ENCODE measurements at regions not wholly inside any gene's neighbourhood (a gene's known extent, or its start where the extent isn't known, plus 50 kb on each side); places are given as distances from the start of the nearest gene placed in this dataset.

DNA sequence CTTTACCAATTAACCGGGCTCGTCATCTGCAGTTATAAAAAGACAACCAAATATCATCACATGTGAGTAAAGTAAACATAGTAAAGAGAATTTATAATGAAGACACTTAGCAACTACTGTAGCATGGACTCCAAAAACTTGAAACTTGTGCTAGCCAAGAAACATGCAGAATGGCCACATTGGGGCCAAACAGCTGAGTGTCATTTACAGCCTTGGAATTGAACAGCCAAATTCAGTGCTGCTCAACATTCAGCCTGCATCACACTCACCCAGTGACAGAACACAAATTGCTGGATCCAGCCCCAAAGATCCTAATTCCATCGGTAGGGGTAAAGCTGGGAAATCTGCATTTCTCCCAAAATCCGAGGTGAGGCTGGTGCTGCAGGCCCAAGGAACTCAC, 224.8 kb upstream of the GYPC start:
- DNase-seq (ENCODE audit: low read depth): no peak
- no peak overlapping the region for H3K4me3 ChIP-seq (ENCODE audit: low read depth, low read length)
- TF ChIP-seq, protein P1, sequence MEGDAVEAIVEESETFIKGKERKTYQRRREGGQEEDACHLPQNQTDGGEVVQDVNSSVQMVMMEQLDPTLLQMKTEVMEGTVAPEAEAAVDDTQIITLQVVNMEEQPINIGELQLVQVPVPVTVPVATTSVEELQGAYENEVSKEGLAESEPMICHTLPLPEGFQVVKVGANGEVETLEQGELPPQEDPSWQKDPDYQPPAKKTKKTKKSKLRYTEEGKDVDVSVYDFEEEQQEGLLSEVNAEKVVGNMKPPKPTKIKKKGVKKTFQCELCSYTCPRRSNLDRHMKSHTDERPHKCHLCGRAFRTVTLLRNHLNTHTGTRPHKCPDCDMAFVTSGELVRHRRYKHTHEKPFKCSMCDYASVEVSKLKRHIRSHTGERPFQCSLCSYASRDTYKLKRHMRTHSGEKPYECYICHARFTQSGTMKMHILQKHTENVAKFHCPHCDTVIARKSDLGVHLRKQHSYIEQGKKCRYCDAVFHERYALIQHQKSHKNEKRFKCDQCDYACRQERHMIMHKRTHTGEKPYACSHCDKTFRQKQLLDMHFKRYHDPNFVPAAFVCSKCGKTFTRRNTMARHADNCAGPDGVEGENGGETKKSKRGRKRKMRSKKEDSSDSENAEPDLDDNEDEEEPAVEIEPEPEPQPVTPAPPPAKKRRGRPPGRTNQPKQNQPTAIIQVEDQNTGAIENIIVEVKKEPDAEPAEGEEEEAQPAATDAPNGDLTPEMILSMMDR (IDR thresholded peaks at IDR 0.05; ENCODE audit: control insufficient read depth, extremely low read depth, insufficient read depth): no peak

DNA sequence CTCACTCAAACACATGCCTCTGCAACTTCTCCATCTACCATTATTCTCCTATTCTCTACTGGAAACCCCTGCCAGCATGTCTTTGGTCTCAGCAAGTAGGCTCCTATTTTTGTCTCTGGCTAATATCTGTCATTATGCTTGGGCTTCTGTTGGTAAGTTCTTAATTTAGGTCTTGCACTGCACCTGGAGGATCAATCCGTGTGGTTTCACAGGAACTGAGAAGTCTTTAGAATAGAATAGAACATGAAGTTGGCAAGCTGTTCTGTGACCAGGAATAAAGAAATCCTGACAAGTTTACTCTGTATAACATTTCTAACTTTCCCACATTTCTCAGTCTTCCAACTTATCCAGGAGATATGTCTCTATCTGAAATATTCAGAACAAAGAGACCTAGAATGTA, 219.5 kb upstream of the GYPC start:
- H3K4me3 ChIP-seq (ENCODE audit: low read depth, low read length): no peak overlapping the region
- TF ChIP-seq, protein P1 (IDR thresholded peaks at IDR 0.05; ENCODE audit: control insufficient read depth, extremely low read depth, insufficient read depth): no peak
- DNase-seq (ENCODE audit: low read depth): no peak

DNA sequence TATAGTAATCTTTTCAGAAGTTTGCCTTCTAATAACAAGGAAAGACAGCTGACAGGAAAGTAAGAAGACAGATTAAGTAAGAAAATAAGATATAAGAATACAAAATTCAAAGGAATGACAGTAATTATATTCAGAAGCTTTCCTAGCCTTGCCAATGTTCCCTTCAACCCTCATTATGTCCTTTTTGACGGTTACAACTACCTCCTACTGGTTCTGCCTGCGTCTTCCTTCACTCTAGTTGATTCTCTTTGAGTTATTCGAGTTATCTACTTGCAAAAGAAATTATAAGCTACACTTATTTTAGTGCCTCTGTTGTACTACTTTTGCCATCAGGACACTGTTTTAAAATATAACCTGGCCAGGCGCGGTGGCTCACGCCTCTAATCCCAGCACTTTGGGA, 218.9 kb upstream of the GYPC start:
- no peak overlapping the region for H3K4me3 ChIP-seq (ENCODE audit: low read depth, low read length)
- DNase-seq (ENCODE audit: low read depth): no peak
- TF ChIP-seq, protein P1 (IDR thresholded peaks at IDR 0.05; ENCODE audit: control insufficient read depth, extremely low read depth, insufficient read depth): no peak

DNA sequence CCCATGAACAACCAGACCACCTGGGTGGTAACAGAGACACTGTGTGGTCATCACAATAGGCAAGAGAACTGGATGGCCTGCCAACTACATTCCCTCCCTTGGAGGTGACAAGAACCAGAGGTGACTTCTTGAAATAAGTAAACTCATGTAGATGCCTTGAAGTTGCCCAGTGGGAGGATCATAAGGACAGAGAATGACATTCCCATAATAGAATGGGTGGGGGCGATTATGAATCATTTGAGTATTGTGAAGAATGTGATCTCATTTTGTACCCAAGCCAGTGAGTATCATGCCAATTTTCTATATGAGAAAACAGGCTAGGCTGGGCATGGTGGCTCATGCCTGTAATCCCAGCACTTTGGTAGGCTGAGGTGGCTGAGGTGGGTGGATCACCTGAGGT, 211.4 kb upstream of the GYPC start:
- no peak overlapping the region for H3K4me3 ChIP-seq (ENCODE audit: low read depth, low read length)

DNA sequence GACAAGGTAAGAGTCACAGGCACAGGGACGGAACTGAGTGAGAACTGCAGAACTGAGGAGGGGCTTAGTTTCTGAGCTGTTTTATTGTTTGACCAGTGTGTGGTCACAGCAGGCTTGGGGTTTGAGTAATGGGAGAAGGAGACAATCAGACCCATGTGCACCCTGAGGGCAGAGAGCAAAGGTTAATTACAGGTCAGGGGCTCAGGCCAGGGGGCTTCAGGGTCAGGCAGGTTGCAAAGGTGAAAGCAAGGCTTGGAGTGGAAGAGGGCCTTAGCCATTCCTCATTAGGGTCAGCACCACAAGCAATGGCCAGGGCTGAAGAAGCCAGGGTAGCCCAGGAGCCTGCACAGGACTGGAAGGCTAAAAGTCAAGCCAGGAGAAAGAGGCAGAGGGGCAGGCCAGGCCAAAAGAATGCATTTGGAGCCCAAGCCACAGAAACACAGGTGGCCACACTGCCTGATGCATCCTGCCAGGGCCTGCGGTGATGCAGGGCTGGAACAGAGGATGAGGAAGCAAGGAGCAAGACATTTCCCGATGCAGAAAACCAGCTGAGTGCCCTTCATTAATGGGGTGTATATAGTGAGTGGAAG, 209.8 kb upstream of the GYPC start:
- no peak overlapping the region for H3K4me3 ChIP-seq (ENCODE audit: low read depth, low read length)
- DNase-seq (ENCODE audit: low read depth): no peak
- TF ChIP-seq, protein P1 (IDR thresholded peaks at IDR 0.05; ENCODE audit: control insufficient read depth, extremely low read depth, insufficient read depth): no peak

More for the DNA sequence above, 211.4 kb upstream of the GYPC start:
- DNase-seq (ENCODE audit: low read depth): no peak
- TF ChIP-seq, protein P1 (IDR thresholded peaks at IDR 0.05; ENCODE audit: control insufficient read depth, extremely low read depth, insufficient read depth): no peak

DNA sequence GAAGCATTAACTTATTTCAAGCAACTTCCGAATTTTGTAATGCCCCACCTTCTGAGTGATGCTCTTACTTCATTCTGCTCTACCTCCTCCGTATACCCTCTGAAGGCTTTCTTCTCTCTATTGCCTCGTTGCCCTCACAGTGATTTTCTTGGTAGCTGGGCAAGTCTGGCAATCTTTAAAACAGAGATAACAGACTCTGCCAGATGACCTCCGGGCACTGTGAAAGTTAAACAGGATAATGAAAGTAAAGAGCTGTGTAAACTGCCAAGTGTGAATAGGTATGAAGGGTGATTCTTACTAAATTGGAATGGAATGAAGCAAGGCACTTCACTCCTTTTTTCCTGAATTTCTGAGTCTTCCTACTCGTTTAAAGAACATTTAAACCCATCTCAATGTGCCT, 207.3 kb upstream of the GYPC start:
- TF ChIP-seq, protein P1 (IDR thresholded peaks at IDR 0.05; ENCODE audit: control insufficient read depth, extremely low read depth, insufficient read depth): no peak
- no peak for DNase-seq (ENCODE audit: low read depth)
- H3K4me3 ChIP-seq (ENCODE audit: low read depth, low read length): no peak overlapping the region

DNA sequence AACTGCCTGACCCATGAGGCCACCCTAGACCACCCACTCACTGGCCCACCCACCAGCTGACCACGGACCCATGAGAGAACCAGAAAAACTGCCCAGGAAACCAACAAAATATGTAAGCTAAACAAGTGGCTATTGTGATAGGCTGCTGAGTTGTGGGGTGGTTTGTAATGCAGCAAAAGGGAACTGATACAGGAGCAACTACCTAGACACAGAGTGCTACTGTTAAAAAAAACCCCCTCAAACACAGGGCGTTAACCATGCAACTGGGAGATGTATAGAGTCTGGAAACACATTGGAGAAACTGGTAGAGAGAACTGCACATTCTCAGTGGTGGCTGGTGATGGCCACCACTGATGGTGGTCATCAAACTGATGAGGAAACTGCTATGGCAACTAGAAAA, 206.3 kb upstream of the GYPC start:
- H3K4me3 ChIP-seq (ENCODE audit: low read depth, low read length): no peak overlapping the region
- DNase-seq (ENCODE audit: low read depth): no peak
- TF ChIP-seq, protein P1 (IDR thresholded peaks at IDR 0.05; ENCODE audit: control insufficient read depth, extremely low read depth, insufficient read depth): no peak
